ENCODE measurements at regions not wholly inside any gene's neighbourhood (a gene's known extent, or its start where the extent isn't known, plus 50 kb on each side); places are given as distances from the start of the nearest gene placed in this dataset.
A peak's percentile ranks its signal among the peaks of the same experiment; 100 is the strongest.

DNA sequence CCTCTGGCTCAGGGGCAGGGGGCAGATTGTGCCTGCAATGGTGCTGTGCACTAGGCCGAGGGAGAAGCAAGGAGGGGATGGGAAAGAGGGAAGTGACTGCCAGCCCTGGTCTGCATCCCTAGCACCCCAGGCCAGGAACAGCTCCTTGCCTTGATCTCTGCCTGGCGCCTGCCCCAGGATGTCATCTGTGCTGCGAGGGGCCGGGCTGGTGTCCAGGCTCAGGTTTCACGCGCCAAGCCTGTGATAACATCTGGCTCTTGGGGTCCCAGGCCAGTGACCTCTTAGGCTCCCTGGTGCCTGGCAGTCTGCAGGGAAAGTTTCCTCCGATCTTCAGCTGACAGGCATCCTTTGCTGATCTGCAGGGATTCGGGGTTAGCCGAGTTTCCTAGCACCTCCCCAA, 193.5 kb upstream of the GPR26 start:
- Histone ChIP-seq H2BK120ac (ENCODE audit: low read depth, low read length, poor library complexity, severe bottlenecking) (no peak overlapping the region), H3K14ac (ENCODE audit: insufficient read depth, low read length) (no peak overlapping the region), H3K9ac (ENCODE audit: extremely low read depth, insufficient read length, low read length) (no peak overlapping the region), H2BK20ac (ENCODE audit: low read depth, low read length, poor library complexity, severe bottlenecking) (no peak overlapping the region), H3K18ac (ENCODE audit: insufficient read length, low read depth, low read length) (no peak overlapping the region), H2BK12ac (ENCODE audit: insufficient read length, low read depth, low read length) (no peak overlapping the region), H2AK5ac (ENCODE audit: insufficient read length, low read length) (no peak overlapping the region), H2AFZ (ENCODE audit: low read length) (no peak overlapping the region), H3K23me2 (ENCODE audit: insufficient read length, low read depth, low read length, poor library complexity, severe bottlenecking) (no peaks in the 10 kb centered on the region), H3K4me1 (ENCODE audit: insufficient read depth, low read length) (peaks cover 4% of the 10 kb centered on the region; the same call in 1 of the 2 replicates), H3T11ph (ENCODE audit: low read length) (no peak overlapping the region), H2BK15ac (ENCODE audit: low read depth, low read length) (no peak overlapping the region), H4K91ac (ENCODE audit: insufficient read length, low read depth, low read length) (no peak overlapping the region), H3K27ac (ENCODE audit: insufficient read length, low read depth, low read length) (no peak overlapping the region), H3K27me3 (ENCODE audit: insufficient read depth, low read length) (no peaks in the 10 kb centered on the region), H3K4ac (ENCODE audit: low read depth, low read length) (no peak overlapping the region), H3K9me3 (ENCODE audit: control insufficient read depth, low read depth, low read length) (no peaks in the 10 kb centered on the region), H4K5ac (ENCODE audit: insufficient read length, low read depth, low read length) (no peak overlapping the region), H2BK5ac (ENCODE audit: insufficient read length, low read length) (no peak overlapping the region), H3K23ac (ENCODE audit: insufficient read length, low read depth, low read length) (no peak overlapping the region), H3K56ac (ENCODE audit: insufficient read length, low read depth, low read length) (no peak overlapping the region), H4K20me1 (ENCODE audit: control insufficient read depth, insufficient read depth, insufficient read length) (no peaks in the 10 kb centered on the region), H4K8ac (replicated peaks; ENCODE audit: insufficient read length, low read depth, low read length) (no peak overlapping the region), H3K79me2 (ENCODE audit: insufficient read depth, low read length) (no peaks in the 10 kb centered on the region), H3K79me1 (ENCODE audit: insufficient read depth, low read depth, low read length, poor library complexity, severe bottlenecking) (no peaks in the 10 kb centered on the region), H3K4me2 (ENCODE audit: insufficient read depth, insufficient read length, low read length) (no peak overlapping the region)
- H3K27me3 Mint-ChIP-seq (ENCODE audit: low read depth), result no peaks in the 10 kb centered on the region; the same call in 1 of the 2 replicates
- H3K4me3 Mint-ChIP-seq, result no peak overlapping the region
- H3K36me3 Mint-ChIP-seq (ENCODE audit: insufficient read depth in 1 of 3, low read depth in 3 of 3), result peaks cover 0 to 2% (median 0%) of the 10 kb centered on the region in 3 experiments; a peak in 2 of 7 replicates
- no peak overlapping the region for H3K27ac Mint-ChIP-seq
- H3K4me1 Mint-ChIP-seq, result peaks cover 47 to 54% of the 10 kb centered on the region in 2 experiments
- DNase-seq, result peak; percentile 62
- no peaks in the 10 kb centered on the region for H3K9me3 Mint-ChIP-seq
- WGBS (ENCODE audit: extremely low coverage, insufficient read length, low lambda C conversion rate), result no CpG with 5 or more reads among the region's 9 CpGs
- TF ChIP-seq CTCF (conservative IDR thresholded peaks at IDR 0.05), result no peak

All from H9 (cell line).